Left ventricle myocardium inferior (tissue), 1 donor: ENCODE measurements at regions not wholly inside any gene's neighbourhood (a gene's known extent, or its start where the extent isn't known, plus 50 kb on each side); places are given as distances from the start of the nearest gene placed in this dataset.

Experiments used
- DNase-seq: peaks from one replicate; pipeline ENCODE4 v3.0.0-alpha.2; 2020
- H3K27ac ChIP-seq: fragments of 200-600 bp; replicated peaks from 2 replicates; pipeline ENCODE4 v1.8.0; 2021
- H3K27me3 ChIP-seq: fragments of 200-600 bp; 2 replicates; pipeline ENCODE4 v1.8.0; 2021; ENCODE audit warnings: low read depth
- H3K36me3 ChIP-seq: fragments of 200-600 bp; 2 replicates; pipeline ENCODE4 v1.8.0; 2021
- H3K4me1 ChIP-seq: fragments of 200-600 bp; 2 replicates; pipeline ENCODE4 v1.8.0; 2021
- H3K4me3 ChIP-seq: fragments of 200-600 bp; 2 replicates; pipeline ENCODE4 v1.8.0; 2021; ENCODE audit warnings: mild to moderate bottlenecking, moderate library complexity
- H3K9me3 ChIP-seq: fragments of 200-600 bp; replicated peaks from 2 replicates; pipeline ENCODE4 v1.8.0; 2021
- intact Hi-C: fragments of 100-400 bp; cut with micrococcal nuclease; formaldehyde crosslinking; loops from one replicate; pipeline ENCODE4 v1.11.0; 2022
- TF ChIP-seq, protein P1 (sequence below): fragments of 200-600 bp; IDR thresholded peaks from 2 replicates; pipeline ENCODE4 v1.8.0; 2021; ENCODE audit warnings: antibody characterized with exemption, mild to moderate bottlenecking, borderline replicate concordance
- donor health status: DM: no; HTN: yes; CAD: no; lungs with severe emphysema.

DNA sequence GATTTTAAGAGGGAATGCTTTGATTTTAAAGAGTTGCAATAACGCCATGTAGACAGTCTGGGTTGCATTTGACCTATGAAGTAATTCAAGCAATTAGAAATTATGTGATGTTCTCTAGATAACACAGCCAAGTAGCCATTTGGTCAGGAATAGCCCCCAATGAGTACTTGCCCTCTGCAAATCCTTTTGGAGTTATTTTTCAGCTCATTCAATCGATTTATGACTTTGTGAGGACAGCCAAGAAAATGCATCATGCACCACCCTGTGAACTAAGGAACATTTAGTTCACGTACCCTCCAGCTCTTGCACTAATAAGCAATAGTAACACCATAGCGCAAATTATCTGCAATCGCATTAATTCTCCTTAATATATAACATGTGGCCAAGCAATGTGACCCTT, 552.6 kb upstream of the INTU start:
- Histone ChIP-seq H3K27ac (no peak overlapping the region), H3K9me3 (no peaks in the 10 kb centered on the region), H3K4me1 (no peaks in the 10 kb centered on the region), H3K4me3 (no peak overlapping the region), H3K27me3 (no peaks in the 10 kb centered on the region), H3K36me3 (no peaks in the 10 kb centered on the region)
- no peak for DNase-seq
- TF ChIP-seq, protein P1, sequence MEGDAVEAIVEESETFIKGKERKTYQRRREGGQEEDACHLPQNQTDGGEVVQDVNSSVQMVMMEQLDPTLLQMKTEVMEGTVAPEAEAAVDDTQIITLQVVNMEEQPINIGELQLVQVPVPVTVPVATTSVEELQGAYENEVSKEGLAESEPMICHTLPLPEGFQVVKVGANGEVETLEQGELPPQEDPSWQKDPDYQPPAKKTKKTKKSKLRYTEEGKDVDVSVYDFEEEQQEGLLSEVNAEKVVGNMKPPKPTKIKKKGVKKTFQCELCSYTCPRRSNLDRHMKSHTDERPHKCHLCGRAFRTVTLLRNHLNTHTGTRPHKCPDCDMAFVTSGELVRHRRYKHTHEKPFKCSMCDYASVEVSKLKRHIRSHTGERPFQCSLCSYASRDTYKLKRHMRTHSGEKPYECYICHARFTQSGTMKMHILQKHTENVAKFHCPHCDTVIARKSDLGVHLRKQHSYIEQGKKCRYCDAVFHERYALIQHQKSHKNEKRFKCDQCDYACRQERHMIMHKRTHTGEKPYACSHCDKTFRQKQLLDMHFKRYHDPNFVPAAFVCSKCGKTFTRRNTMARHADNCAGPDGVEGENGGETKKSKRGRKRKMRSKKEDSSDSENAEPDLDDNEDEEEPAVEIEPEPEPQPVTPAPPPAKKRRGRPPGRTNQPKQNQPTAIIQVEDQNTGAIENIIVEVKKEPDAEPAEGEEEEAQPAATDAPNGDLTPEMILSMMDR, result no peak
- intact Hi-C loops, result no loop called here

DNA sequence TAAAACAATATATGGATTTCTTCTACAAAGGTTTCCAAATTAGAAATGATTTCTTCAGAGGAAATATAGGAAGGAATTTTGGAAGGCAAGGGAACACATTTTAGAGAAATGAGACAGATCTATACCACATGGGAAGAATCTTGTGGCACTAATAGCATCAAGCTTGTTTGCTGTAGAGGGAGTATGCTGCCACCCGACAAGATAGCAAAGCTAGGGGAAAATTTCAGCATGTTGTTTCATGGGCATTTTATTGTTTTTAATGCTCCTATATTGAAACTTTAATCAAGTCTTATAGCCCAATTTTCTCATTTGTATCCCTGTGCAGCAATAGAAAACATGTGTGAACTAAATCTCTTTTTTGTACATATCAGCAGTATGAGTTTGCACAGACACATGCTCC, 551.7 kb upstream of the INTU start:
- H3K36me3 ChIP-seq, result no peaks in the 10 kb centered on the region
- peaks cover under 1% of the 10 kb centered on the region for H3K9me3 ChIP-seq
- intact Hi-C loops, result no loop called here
- H3K4me3 ChIP-seq, result no peak overlapping the region
- TF ChIP-seq, protein P1, result no peak
- no peak overlapping the region for H3K27ac ChIP-seq
- DNase-seq, result no peak
- H3K4me1 ChIP-seq, result no peaks in the 10 kb centered on the region
- H3K27me3 ChIP-seq, result no peaks in the 10 kb centered on the region

DNA sequence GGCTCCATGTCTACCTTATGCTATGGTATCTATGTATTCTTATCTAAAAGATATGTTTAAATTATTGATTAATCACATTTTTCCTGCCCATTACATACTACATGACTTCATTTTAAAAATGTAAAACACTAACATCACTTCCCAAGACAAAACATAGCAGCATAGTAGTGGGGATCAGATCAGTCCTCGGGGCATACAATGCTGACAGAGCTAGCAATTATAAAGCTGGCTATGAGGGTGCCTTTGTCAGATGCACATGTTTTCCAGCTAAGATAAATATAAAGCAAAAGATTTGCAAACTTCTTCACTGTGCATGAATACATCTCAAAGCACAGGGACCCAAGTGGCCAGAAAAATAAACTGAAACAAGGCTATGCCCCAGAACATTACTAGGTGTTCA, 549.8 kb upstream of the INTU start:
- peaks cover 9% of the 10 kb centered on the region for H3K9me3 ChIP-seq
- no peaks in the 10 kb centered on the region for H3K36me3 ChIP-seq
- TF ChIP-seq, protein P1, result no peak
- no peaks in the 10 kb centered on the region for H3K4me1 ChIP-seq
- no peak overlapping the region for H3K4me3 ChIP-seq
- intact Hi-C loops, result no loop called here
- no peaks in the 10 kb centered on the region for H3K27me3 ChIP-seq
- no peak for DNase-seq
- H3K27ac ChIP-seq, result no peak overlapping the region

DNA sequence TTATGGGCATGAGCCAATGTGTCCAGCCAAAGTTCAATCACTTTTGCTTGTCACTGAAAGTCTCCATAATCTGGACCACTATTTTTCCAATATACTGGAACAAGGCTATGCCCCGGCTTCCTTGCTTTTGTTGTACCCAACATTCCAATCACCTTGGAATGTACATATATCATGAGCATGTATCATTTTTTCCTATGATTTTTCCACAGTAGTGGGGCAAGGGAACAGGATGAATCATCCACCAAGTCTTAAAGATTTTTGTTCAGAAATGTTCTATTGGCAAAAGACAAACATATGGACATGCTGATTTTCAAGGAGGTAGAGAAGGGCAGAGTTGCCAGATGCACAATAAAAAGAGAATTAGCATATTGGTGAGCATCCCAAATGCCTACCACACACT, 548.1 kb upstream of the INTU start:
- Histone ChIP-seq H3K4me3 (no peak overlapping the region), H3K27ac (no peak overlapping the region), H3K9me3 (peaks cover 13% of the 10 kb centered on the region), H3K36me3 (no peaks in the 10 kb centered on the region), H3K4me1 (no peaks in the 10 kb centered on the region), H3K27me3 (no peaks in the 10 kb centered on the region)
- intact Hi-C loops, result no loop called here
- TF ChIP-seq, protein P1, result no peak
- DNase-seq, result no peak

DNA sequence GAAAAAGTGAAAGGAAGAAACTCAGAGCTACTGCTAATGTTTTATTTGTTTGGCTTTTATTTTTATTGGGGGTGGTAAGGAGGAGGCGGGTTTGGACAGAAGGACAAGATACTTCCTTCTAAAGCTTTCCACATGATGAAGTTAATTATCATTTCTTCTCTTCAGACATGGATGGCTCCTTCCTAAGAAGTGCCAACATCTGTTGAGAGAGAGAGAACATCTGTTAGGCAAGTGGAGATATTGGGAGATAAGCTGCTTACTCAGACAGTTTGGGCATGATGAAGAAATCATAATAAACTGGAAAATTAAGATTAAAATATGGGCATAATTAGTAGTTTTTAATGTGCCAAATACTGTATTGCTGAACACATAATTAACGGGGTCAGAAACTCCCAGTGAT, 535.7 kb upstream of the INTU start:
- intact Hi-C loops, result no loop called here
- no peak for DNase-seq
- Histone ChIP-seq H3K4me3 (no peak overlapping the region), H3K36me3 (no peaks in the 10 kb centered on the region), H3K4me1 (no peaks in the 10 kb centered on the region), H3K27me3 (no peaks in the 10 kb centered on the region), H3K27ac (no peak overlapping the region), H3K9me3 (peaks cover 16% of the 10 kb centered on the region)
- TF ChIP-seq, protein P1, result no peak

DNA sequence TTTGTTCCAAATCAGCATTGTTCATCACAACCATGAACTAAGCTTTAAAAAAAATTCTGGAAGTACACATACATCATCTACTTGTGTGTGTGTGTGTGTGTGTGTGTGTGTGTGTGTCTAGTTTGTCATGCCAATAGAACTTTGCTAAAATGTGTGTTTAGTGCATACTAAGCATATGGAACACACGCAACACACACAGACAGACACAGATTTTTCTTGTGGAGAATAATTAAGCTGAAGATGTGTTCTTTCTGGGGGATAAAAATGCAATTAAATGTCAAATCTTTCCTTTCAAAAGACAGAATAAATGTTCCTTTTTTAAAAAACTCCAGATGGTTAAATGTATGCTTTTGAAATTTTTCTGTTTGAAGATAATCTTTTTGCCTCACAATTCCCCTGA, 530.4 kb upstream of the INTU start:
- TF ChIP-seq, protein P1, result no peak
- intact Hi-C loops, result no loop called here
- H3K4me3 ChIP-seq, result no peak overlapping the region
- H3K27ac ChIP-seq, result no peak overlapping the region
- no peak for DNase-seq
- H3K36me3 ChIP-seq, result no peaks in the 10 kb centered on the region
- no peaks in the 10 kb centered on the region for H3K4me1 ChIP-seq
- peaks cover 7% of the 10 kb centered on the region for H3K9me3 ChIP-seq
- H3K27me3 ChIP-seq, result no peaks in the 10 kb centered on the region
